ENCODE measurements at regions not wholly inside any gene's neighbourhood (a gene's known extent, or its start where the extent isn't known, plus 50 kb on each side); places are given as distances from the start of the nearest gene placed in this dataset.
A peak's percentile ranks its signal among the peaks of the same experiment; 100 is the strongest.

DNA sequence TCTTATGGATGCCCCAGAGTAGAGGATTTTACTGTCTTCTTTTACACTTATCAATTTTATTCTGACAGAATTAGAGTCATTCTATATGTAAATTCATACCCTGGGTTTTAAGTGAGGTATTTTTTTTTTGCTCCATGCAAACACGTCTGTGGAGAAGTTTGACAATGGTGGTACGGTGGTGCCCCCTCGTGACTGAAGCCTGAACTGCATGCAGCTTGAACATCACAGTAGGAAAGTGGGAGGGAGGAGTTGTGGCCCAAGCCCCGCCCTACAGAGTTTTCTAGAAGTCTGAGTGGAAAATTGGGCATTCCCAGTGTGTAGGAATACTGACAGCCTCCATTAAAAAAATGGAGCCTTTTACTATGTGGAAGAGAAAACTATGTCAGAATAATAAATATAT, 73.3 kb upstream of the RAB40AL start:
- WGBS (ENCODE audit: extremely low coverage, insufficient read length, low lambda C conversion rate) = no CpG with 5 or more reads among the region's 4 CpGs
- Mint-ChIP-seq H3K9me3 (peaks cover 55 to 61% of the 10 kb centered on the region in 2 experiments), H3K4me1 (peaks cover 4% of the 10 kb centered on the region in 2 experiments), H3K36me3 (ENCODE audit: insufficient read depth in 1 of 3, low read depth in 3 of 3) (peaks cover 3 to 23% (median 21%) of the 10 kb centered on the region in 3 experiments), H3K27ac (no peak overlapping the region), H3K4me3 (no peak overlapping the region), H3K27me3 (ENCODE audit: low read depth) (no peaks in the 10 kb centered on the region)
- Histone ChIP-seq H2BK12ac (ENCODE audit: insufficient read length, low read depth, low read length) (no peak overlapping the region), H4K8ac (replicated peaks; ENCODE audit: insufficient read length, low read depth, low read length) (no peak overlapping the region), H3K14ac (ENCODE audit: insufficient read depth, low read length) (no peak overlapping the region), H2BK5ac (ENCODE audit: insufficient read length, low read length) (no peak overlapping the region), H3K79me1 (ENCODE audit: insufficient read depth, low read depth, low read length, poor library complexity, severe bottlenecking) (no peaks in the 10 kb centered on the region), H2AFZ (ENCODE audit: low read length) (no peak overlapping the region), H3K56ac (ENCODE audit: insufficient read length, low read depth, low read length) (no peak overlapping the region), H3K4ac (ENCODE audit: low read depth, low read length) (no peak overlapping the region), H3K4me2 (ENCODE audit: insufficient read depth, insufficient read length, low read length) (no peak overlapping the region), H4K20me1 (ENCODE audit: control insufficient read depth, insufficient read depth, insufficient read length) (no peaks in the 10 kb centered on the region), H3K23me2 (ENCODE audit: insufficient read length, low read depth, low read length, poor library complexity, severe bottlenecking) (no peaks in the 10 kb centered on the region), H3K9ac (ENCODE audit: extremely low read depth, insufficient read length, low read length) (no peak overlapping the region), H4K91ac (ENCODE audit: insufficient read length, low read depth, low read length) (no peak overlapping the region), H3K9me3 (ENCODE audit: control insufficient read depth, low read depth, low read length) (no peaks in the 10 kb centered on the region), H3K23ac (ENCODE audit: insufficient read length, low read depth, low read length) (no peak overlapping the region), H2BK120ac (ENCODE audit: low read depth, low read length, poor library complexity, severe bottlenecking) (no peak overlapping the region), H2BK20ac (ENCODE audit: low read depth, low read length, poor library complexity, severe bottlenecking) (no peak overlapping the region), H2BK15ac (ENCODE audit: low read depth, low read length) (no peak overlapping the region), H3K18ac (ENCODE audit: insufficient read length, low read depth, low read length) (no peak overlapping the region), H3K27me3 (ENCODE audit: insufficient read depth, low read length) (no peaks in the 10 kb centered on the region), H4K5ac (ENCODE audit: insufficient read length, low read depth, low read length) (no peak overlapping the region), H3K27ac (ENCODE audit: insufficient read length, low read depth, low read length) (no peak overlapping the region), H3K79me2 (ENCODE audit: insufficient read depth, low read length) (no peaks in the 10 kb centered on the region), H3K4me1 (ENCODE audit: insufficient read depth, low read length) (no peaks in the 10 kb centered on the region; the same call in 1 of the 2 replicates), H2AK5ac (ENCODE audit: insufficient read length, low read length) (no peak overlapping the region), H3T11ph (ENCODE audit: low read length) (no peak overlapping the region)
- peak; percentile 66 for DNase-seq
- TF ChIP-seq, protein P1, sequence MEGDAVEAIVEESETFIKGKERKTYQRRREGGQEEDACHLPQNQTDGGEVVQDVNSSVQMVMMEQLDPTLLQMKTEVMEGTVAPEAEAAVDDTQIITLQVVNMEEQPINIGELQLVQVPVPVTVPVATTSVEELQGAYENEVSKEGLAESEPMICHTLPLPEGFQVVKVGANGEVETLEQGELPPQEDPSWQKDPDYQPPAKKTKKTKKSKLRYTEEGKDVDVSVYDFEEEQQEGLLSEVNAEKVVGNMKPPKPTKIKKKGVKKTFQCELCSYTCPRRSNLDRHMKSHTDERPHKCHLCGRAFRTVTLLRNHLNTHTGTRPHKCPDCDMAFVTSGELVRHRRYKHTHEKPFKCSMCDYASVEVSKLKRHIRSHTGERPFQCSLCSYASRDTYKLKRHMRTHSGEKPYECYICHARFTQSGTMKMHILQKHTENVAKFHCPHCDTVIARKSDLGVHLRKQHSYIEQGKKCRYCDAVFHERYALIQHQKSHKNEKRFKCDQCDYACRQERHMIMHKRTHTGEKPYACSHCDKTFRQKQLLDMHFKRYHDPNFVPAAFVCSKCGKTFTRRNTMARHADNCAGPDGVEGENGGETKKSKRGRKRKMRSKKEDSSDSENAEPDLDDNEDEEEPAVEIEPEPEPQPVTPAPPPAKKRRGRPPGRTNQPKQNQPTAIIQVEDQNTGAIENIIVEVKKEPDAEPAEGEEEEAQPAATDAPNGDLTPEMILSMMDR (conservative IDR thresholded peaks at IDR 0.05) = peak; percentile 81

Measured in H9 (cell line).